GM18907 (cell line): ENCODE measurements at regions not wholly inside any gene's neighbourhood (a gene's known extent, or its start where the extent isn't known, plus 50 kb on each side); places are given as distances from the start of the nearest gene placed in this dataset.
A peak's percentile ranks its signal among the peaks of the same experiment; 100 is the strongest.
"Not testable (repeated sequence)": the region's sequence is repeated elsewhere in the genome, so short reads cannot be mapped to it uniquely, and the experiment has no call there.

Source experiments
- ATAC-seq: cut with Tn5 transposase; IDR thresholded peaks from one replicate; pipeline ENCODE4 v1.9.1; 2021; ENCODE audit warnings: mild to moderate bottlenecking, moderate library complexity; ENCODE audit not compliant: unreplicated experiment

DNA sequence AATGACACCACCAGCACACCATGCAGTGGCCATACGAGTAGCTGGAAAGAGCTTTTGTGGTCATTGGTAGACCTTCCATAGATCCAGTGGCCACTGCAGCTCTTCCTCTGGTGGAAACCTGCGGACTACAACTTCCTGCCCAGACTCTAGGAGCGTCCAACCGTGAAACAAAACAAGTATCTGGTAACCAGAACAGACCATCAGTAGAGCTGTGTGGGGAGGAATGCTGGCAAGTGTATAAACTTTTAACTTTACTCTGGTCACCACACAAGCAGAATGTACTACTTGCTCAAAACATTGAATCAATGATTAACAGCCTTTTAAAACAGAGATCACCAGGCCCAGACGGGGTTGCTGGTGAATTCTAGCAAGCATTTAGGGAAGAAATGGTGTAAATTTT is 154.7 kb upstream of the DGKB start:
- peak; percentile 48 for ATAC-seq

DNA sequence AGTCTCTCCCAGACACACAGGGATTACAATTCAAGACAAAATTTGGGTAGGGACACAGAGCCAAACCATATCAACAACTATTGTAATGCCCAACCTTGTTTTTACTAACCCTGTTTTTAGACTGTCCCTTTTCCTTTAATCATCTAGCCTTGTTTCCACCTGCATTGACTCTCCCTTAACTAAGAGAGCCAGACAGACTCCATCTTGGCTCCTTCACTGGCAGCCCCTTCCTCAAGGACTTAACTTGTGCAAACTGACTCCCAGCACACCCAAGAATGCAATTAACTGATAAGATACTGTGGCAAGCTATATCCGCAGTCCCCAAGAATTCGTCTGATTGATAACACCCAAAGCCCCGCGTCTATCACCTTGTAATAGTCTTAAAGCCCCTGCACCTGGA is 151.8 kb upstream of the DGKB start:
- not testable (repeated sequence) for ATAC-seq

DNA sequence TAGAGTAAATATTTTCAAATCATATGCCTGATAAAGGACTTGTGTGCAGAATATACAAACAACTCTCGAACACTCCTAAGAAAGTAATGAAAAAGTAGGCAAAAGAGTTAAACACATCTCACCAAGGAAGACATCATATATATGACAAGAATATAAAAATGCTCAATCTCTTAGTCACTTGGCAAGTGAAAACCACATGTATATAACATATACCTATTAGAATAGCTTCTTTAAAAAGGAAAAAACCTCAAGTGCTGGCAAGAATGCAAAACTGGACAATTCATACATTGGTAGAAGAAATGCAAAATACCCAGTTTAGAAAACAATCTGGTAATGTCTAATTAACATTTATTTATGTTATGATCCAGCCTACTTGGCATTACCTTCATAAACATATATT is 146.6 kb upstream of the DGKB start:
- ATAC-seq, result no peak

DNA sequence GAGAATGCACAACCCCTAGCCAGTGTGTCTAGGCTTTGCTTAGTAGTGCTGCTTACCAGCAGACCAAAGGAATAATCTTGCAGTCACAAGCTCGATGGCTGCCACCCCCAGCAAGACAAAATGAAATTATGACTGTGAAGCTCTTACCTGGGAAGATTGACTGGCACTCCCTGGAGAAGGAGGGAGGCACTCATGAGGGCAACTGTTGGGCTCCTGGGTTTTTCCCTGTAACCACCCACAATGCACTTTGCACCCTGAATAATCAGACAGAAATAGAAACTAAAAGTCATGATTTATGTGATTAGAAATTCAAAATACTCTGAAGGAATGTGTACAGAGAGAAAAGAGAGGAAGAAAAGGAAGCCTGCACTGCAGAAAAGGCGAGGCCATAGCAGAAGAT is 144.3 kb upstream of the DGKB start:
- ATAC-seq, result no peak

DNA sequence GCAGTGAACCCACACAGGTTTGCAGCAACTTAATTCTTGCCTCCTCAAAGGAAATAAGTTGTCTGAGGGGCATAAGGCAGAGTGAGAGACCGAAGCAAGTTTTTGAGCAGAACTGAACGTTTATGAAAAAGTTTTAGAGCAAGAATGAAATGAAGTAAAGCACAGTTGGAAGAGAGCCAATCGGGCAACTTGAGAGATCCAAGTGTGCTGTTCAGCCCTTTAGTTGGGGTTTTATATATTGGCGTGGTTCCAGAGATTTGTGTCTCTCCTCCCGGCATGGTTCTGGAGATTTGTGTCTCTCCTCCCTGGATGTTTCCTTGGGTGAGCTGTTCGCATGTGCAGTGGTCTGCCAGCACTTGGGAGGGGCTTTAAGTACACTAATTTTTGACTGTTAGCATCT is 141.4 kb upstream of the DGKB start:
- ATAC-seq, result no peak

DNA sequence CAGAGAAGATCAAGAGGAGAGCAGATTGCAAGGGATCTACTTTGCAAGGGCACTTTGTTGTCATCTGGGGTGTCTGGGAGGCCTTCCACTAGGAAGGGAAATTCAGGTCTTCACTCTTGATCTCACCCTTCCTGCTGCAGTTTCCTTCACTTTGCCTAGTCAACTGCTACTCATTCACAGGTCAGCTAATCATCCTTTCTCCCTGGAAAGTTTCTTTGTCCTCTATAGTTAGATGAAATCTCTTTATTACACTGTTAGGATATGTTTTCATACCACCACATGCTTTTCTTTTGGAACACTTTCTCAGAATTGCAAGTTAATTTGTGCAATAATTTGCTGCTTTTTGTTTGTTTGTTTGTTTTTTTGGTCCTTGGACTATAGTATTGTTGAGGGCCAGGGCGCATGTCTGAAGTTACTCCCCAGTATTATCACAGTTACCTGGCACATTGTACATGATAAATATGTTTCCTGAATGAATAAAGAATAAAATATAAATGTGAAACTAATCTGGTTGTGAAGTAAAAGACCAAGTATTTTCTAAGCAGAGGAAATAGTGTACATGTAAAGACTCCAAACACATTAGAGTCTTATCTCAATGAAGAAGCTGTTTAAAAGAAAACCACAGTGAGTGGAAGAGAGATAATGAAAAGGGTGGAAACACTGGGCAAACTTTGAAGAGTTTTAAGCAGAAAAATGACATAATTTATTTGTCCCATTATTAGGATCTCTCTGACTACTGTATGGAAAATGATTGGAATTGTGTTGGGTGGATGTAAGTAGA is 139.9 kb upstream of the DGKB start:
- no peak for ATAC-seq

DNA sequence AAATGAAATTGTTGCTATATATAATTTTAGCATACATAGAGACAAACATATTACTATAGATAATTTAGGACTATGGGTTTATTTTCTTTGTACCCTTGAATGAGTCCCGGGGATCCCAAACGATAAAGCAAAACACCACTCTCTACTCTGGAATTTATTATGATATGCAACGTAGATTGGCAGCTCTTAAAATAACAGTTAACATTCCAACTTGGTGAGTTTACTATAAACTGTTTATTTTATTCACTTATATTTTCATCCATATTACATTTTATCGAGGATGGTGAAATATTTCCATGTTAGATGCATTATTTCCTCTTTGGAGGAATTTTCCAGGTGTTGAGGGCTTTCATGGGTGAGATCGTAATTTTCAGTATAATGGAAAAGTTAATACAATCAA is 138.7 kb upstream of the DGKB start:
- no peak for ATAC-seq

DNA sequence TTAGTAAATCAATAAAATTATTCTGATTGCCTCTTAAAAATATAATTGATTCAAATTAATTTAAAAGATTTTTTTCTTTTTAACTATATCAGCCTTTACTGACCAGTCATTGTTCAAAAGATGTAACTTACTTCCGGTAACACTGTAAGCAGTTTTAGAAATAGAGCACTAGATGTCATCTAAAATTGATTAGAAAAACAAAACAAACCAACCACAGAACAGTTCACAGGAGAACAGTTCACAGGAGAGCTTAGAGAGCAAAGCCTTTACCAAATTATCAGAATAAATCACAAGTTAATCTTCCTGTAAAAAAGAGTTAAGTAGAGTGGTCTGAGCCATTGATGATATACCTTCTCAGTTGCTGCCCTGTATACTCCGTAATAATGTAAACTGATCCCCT is 133.3 kb upstream of the DGKB start:
- no peak for ATAC-seq

DNA sequence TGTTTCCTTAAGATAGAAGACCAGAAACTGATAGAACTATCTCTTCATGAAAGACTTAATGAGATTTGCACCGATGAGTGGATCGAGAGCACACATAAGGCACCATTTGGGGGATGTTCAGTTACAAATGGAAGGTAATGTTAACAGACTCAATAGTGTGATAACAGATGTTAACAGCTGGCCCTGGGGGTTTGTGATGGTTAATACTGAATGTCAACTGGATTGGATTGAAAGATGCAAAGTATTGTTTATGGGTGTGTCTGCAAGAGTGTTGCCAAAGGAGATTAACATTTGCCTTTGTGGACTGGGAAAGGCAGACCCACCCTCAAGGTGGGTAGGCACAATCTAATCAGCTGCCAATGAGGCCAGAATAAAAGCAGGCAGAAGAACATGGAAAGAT is 130.5 kb upstream of the DGKB start:
- no peak for ATAC-seq

DNA sequence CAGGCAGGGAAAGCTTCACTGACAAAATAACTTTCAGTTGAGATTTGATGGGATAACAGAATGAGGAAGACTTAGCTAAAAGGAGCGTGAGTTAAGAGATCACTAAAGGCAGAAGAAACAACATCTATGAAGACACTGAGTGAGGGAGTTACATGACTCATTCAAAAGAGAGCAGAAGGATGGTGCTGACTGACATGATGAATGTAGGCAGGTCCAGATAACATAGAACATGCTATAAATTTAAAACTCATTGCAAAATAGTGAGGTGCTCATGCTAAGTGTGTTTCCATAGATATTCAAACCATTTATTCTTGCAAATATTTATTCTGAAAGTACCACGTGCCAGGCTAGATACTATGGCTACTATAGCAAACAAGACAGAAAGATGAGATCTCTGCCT is 116.4 kb upstream of the DGKB start:
- ATAC-seq, result no peak

DNA sequence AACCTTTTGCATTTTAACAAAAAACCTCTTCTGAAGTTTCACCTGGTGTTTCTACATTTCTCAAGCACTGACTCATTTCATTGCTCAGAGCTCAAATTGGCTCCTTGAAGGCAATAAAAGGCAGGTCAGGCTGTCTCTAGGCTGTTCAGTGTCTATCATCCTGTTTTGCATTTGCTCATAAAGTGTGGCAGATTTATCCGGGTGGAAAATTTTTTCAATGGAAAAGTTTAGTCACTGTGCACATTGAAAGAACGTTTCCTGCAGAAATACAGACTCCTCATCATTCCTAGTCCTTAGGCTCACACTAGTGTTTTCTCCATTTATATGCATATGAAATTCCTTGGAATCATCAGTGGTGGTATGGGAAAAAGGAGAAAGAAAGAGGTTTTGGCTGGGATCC is 114.2 kb upstream of the DGKB start:
- ATAC-seq, result no peak

DNA sequence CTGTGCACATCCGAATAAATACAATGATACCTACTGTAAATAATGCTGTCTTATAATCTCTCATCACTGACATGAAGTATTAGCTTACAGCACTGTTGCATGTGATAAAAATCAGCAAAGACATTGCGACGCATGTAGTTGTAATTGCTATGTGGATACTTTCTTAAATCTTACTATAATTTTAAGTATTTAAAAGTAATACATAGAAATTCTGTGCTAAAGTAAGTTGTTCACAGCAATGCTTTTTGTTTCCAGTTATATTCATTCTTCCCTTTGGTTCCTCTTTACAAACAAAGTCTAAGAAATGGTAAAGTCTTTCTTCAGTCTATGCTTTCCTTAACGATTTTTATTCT is 113.7 kb upstream of the DGKB start:
- ATAC-seq, result no peak

DNA sequence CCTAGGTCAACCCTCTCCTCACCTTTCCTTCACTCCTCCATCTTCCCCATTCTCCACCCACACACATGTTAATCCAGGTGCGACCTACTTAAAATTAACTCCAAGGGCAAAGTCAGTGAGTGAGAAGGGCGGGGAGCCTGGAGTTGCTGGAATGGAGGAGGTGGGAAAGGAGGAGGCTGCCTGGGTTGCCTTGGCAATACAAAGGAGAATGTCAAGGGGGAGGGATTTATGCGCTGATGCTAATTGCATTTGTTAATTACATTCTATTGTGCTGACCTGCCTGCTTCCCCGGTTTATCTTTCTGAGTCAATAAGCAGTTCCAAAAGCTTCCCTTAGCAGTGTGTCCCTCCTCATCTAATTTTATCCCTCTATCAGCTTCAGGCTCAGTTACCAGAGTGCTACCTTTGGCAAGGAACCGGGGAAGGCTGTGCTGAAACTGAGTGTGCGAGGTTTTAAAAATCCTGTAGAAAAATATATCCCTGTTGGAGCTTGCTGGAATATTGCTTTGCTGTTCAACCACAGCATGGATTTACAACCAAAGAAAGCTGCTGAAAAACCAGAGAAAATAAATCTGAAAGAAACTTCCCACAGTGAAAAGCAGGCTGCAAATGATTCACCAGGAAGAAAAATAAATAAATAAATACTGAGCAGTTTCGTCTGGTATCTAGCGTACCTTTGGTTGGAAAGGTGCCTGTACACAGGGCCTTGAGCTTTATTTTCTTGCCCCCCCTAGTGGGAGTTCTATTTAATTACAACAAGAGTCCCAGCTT is 113.2 kb upstream of the DGKB start:
- ATAC-seq, result peak; percentile 99

DNA sequence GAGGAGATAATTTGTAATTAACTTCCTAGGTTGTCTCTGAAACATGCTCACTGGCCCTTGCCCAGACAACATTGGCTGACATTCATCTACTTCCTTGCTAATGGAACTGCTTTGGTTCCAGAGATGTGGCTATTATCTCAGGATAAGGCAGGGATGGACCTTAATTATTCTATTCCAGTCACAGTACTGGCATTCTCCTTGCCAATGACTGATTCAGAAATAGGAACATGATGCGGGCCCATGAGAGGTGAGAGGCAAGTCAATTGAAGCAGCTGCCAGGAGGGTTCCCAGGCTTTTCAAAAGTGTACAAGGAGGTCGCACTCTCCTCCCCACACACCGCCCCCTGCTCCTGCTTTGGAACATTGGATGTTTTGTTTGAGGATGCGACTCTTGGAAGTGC is 109.6 kb upstream of the DGKB start:
- no peak for ATAC-seq

DNA sequence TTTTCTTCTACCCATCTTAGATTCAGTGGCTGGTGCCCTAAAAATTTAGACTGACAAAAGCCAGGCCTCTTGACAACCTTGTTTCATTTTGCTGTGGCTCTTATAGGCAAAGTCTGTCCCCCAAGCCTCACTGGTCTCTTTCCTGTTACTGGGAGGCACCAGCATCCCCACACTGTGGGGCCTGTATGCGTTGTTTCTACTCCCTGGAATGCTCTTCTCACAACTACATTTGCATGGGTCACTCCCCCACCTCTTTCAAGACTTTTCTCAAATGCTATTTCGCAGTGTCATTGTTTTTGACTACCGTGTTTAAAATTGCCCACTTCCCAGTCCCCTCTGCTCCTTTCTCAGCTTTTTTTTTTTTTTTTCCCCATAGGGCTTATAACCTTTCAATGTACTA is 108.7 kb upstream of the DGKB start:
- ATAC-seq, result no peak

DNA sequence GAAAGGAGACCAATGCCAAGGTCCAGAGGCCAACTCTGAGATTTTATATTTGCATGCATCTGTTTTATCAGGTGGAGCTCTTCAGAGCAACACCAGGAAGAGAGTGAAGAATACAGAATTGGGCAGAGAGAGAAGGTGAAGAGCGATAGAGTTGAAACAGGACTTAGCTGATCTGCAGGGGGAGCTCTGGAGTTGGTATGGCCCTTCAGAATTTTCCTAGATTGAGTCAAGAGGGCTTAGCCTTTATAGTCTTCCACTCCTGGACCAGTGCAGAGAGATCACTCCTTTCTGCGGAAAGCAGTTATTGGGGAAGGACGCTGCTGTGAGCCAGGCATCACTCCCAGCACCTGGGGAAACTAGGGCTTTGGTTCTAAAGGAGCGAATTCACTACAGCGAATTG is 105.0 kb upstream of the DGKB start:
- no peak for ATAC-seq

DNA sequence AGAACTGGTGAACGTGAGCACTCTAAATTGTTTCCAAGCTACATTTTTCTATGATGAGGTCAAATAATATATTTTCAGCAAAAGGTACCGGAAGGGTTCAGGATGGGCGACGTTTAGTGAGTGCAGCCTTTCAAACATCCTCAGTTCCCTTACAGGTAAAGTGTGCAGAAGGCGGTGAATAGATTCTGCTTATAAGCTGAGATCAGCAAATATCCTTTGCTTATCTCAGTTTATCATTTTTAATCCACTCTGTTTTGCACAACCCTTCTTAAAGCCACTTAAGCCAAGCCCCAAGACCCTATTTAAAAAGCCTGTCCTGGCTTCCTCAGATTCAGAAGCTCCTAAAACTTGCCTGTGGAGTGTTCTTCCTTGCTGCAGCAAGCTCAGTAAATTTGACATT is 103.1 kb upstream of the DGKB start:
- no peak for ATAC-seq

DNA sequence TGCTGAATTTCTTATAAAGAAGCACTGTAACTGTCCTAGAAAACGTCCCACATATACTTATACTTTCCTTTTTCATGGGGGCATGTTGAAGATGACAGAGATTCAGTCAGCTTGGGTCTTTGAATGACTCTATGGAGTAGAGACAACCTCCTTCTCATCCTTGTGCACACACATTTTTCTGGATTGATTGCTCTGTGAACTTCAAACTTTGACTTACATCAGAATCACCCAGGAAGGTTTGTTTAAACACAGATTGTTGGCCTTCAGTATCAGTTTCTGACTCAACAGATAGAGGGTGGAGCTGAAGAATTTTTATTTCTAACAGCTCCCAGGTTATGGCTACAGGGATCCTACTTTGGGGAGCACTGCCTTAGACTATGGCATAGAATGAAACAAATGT is 97.6 kb upstream of the DGKB start:
- ATAC-seq, result no peak

DNA sequence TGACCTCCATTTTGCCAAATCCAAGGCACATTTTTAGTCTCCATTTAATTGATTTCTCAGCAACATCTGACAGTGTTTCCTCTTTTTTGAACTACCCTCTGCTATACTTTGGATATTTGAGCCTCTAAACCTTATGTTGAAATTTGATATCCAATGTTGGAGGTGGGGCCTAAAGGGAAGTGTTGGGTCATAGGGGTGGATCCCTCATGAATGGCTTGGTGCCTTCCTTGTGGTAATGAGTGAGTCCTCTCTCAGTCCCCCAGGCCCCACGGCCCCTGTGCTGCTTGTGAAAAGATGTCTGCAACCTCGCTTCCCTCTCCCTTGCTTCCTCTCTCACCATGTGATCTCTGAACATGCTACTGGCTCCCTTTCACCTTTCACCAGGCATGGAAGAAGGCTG is 96.8 kb upstream of the DGKB start:
- ATAC-seq, result no peak

DNA sequence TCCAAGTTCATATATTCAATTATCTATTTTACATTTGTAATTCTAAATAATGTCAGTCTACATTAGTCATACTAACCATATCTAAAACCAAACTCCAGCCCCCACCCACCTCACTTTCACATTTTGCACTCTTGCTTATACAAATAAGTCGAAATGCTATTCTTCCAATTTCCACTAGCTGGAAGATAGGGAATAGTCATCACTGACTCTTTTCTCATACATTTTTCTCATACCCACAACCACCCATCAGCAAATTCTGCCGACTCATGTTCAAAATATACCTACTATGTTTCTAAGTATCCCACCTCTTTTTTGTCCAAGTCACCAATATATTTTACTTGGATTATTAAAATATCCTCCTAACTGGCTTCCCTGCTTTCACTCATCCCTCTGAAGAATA is 93.2 kb upstream of the DGKB start:
- ATAC-seq, result no peak

DNA sequence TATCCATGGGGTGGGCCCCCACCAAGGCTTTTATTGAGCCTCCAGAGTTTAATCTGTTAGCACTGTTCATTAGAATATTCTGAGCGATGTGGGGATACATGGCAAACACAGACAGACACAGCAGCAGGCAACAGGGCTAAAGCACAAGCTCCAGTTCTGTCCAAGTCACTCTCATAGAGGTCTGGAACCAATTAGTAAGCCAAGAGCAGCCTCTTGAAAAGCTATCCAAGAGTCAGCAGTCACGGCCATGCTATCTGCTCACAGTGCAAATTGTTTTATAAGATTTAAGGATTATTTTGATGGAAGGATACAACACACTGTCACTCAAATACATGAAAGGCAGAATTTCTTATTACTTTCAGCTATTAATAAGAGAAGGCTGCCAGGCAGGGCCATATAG is 86.4 kb upstream of the DGKB start:
- ATAC-seq, result no peak

DNA sequence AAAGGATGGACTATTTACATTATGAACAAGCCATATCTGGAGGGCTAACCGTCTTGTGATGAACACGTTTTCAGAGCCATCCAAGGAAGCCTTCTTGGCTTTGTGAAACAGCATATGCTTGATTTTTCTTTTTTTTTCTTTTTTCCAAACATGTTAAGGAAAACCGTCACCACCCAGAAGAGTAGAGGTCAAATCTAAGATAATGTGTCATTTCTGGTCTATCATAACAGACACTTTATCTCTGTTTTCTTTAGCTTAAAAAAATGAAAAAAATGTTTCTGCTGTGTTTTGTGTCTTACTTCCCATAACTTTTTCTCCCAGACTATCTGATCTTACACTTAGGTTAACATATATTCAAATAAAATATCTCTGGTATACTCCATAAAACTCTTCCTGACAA is 76.1 kb upstream of the DGKB start:
- ATAC-seq, result no peak

DNA sequence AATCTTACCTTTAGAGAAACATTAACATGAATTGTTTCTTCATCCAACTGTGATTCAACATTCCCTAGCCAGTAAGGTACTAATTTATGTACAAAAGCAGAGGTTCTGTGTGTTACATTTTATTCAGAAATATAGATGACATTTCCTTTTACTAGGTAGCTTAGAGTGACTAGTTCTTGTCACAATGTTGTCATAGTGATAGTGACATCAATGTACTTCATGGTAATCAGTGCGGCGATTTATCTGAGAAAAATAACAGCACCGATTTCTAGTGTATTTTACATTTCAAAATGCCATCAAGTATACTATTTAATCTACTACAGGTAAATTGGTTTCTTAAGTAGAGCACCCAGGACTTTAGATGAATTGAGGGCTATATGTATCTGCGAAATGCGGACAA is 72.1 kb upstream of the DGKB start:
- no peak for ATAC-seq
